Mammary epithelial cell (primary cell): ENCODE measurements at regions not wholly inside any gene's neighbourhood (a gene's known extent, or its start where the extent isn't known, plus 50 kb on each side); places are given as distances from the start of the nearest gene placed in this dataset.

Experiments
- EZH2 ChIP-seq: IDR thresholded peaks from 2 replicates; pipeline ENCODE4 v1.6.1; 2012; ENCODE audit warnings: low read length, inconsistent platforms, borderline replicate concordance
- TF ChIP-seq, protein P1 (sequence below), 2 donors: IDR thresholded peaks in 1 of 2; conservative IDR thresholded peaks in 1 of 2; 2 replicates each; pipeline ENCODE4 v1.5.1; 2011 to 2012; ENCODE audit warnings: inconsistent platforms in 2 of 2, low read length in 2 of 2, mild to moderate bottlenecking in 2 of 2, control low read depth in 1 of 2, low read depth in 1 of 2; ENCODE audit not compliant: insufficient read depth in 1 of 2; ENCODE audit errors: extremely low read depth in 1 of 2

DNA sequence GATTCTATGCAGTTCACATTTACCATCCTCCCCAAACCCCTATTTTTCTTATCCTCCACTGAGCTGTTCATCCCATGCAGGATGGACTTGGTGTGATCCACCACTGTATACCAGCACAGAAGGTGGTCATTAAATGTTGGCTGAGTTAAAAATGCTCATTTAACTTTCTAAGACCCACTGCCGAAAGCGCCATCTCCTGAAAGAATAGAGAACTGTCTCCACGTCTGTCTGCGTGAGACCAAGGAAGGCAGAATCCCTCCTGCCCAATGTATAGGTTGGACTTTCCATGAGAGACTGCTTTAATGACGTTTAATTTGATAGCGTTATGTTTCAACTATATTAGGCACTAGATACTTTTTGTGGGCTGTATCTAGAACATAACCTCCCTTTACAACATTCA, 124.3 kb downstream of the GPAM start:
- no peak for TF ChIP-seq EZH2
- TF ChIP-seq, protein P1, sequence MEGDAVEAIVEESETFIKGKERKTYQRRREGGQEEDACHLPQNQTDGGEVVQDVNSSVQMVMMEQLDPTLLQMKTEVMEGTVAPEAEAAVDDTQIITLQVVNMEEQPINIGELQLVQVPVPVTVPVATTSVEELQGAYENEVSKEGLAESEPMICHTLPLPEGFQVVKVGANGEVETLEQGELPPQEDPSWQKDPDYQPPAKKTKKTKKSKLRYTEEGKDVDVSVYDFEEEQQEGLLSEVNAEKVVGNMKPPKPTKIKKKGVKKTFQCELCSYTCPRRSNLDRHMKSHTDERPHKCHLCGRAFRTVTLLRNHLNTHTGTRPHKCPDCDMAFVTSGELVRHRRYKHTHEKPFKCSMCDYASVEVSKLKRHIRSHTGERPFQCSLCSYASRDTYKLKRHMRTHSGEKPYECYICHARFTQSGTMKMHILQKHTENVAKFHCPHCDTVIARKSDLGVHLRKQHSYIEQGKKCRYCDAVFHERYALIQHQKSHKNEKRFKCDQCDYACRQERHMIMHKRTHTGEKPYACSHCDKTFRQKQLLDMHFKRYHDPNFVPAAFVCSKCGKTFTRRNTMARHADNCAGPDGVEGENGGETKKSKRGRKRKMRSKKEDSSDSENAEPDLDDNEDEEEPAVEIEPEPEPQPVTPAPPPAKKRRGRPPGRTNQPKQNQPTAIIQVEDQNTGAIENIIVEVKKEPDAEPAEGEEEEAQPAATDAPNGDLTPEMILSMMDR (conservative IDR thresholded peaks at IDR 0.05 in 1 of 2, IDR thresholded peaks at IDR 0.05 in 1 of 2; ENCODE audit: extremely low read depth in 1 of 2, insufficient read depth in 1 of 2, low read depth in 1 of 2, low read length in 2 of 2) = no peak
